NCI-H524 (cell line): ENCODE measurements at regions not wholly inside any gene's neighbourhood (a gene's known extent, or its start where the extent isn't known, plus 50 kb on each side); places are given as distances from the start of the nearest gene placed in this dataset.

Experiments
- DNase-seq, 2 experiments: peaks; one replicate each; lab custom pipeline; 2025; lab: John Stamatoyannopoulos, UW

DNA sequence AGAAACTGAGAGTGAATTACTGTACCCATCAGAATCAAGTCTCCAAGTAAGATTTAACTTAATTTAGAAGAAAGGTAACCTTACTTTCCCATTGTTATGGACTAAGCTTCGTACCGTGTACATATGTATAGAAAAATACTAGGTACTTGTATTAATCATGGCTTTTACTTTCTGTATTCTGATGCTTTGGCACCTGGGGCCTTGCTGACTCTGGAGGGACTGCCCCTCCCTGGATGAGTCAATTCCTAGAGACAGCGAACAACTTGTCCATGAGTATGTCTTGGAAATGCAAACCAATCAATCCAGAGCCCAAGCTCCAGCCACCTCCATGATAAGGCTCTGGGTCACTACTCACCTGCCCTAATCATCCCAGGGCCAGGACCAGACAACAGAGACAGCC is 50.0 kb upstream of the DGKG start:
- no peak for DNase-seq
